ENCODE measurements at regions not wholly inside any gene's neighbourhood (a gene's known extent, or its start where the extent isn't known, plus 50 kb on each side); places are given as distances from the start of the nearest gene placed in this dataset.

DNA sequence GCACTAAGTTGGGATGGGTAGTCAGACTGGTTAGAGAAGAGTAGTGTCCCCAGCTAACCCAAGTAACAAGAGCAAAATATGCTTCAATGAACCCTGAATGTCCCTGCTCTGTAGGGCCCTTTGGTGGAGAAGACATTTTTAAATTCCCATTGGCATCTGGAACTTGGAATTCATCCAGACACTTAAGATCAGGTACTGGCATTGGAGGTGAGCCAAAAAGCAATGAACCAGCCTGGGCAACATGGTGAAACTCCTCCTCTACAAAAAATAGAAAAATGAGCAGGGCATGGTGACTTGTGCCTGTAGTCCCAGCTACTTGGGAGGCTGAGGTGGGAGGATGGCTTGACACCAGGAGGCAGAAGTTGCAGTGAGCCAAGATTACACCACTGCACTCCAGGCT lies 58.9 kb upstream of the ZNF618 start:
- Histone ChIP-seq H3K27ac (no peak overlapping the region), H3K4me3 (no peak overlapping the region), H3K27me3 (ENCODE audit: low read depth) (peaks cover 4% of the 10 kb centered on the region), H3K4me1 (no peaks in the 10 kb centered on the region), H3K36me3 (no peaks in the 10 kb centered on the region), H3K9me3 (no peaks in the 10 kb centered on the region)
- DNase-seq = no peak
- ATAC-seq = no peak
- intact Hi-C loops (cut with DNase I) = no loop called here
- TF ChIP-seq, protein P1, sequence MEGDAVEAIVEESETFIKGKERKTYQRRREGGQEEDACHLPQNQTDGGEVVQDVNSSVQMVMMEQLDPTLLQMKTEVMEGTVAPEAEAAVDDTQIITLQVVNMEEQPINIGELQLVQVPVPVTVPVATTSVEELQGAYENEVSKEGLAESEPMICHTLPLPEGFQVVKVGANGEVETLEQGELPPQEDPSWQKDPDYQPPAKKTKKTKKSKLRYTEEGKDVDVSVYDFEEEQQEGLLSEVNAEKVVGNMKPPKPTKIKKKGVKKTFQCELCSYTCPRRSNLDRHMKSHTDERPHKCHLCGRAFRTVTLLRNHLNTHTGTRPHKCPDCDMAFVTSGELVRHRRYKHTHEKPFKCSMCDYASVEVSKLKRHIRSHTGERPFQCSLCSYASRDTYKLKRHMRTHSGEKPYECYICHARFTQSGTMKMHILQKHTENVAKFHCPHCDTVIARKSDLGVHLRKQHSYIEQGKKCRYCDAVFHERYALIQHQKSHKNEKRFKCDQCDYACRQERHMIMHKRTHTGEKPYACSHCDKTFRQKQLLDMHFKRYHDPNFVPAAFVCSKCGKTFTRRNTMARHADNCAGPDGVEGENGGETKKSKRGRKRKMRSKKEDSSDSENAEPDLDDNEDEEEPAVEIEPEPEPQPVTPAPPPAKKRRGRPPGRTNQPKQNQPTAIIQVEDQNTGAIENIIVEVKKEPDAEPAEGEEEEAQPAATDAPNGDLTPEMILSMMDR (IDR thresholded peaks at IDR 0.05) = no peak

DNA sequence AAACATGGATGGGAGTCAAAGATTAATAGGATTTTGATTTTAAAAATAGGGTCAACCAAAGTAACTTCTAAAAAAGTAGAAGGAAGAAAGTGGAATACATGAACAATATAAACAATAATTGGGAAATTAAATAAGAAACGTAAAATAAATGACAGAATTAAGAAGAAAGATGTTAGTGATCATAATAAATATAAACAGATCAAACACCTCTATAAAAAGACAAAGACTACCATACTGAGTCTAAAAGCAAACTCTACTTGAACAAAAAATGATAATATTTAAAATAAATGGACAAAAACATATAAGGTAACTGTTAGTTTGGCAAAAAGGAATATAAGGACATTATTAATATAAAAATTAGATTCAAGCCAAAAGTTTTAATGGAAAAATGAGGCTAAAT lies 57.7 kb upstream of the ZNF618 start:
- no peak for DNase-seq
- Histone ChIP-seq H3K27ac (no peak overlapping the region), H3K4me3 (no peak overlapping the region), H3K36me3 (no peaks in the 10 kb centered on the region), H3K9me3 (no peaks in the 10 kb centered on the region), H3K27me3 (ENCODE audit: low read depth) (peaks cover 4% of the 10 kb centered on the region), H3K4me1 (no peaks in the 10 kb centered on the region)
- no peak for ATAC-seq
- intact Hi-C loops (cut with DNase I) = no loop called here
- TF ChIP-seq, protein P1 (IDR thresholded peaks at IDR 0.05) = no peak

DNA sequence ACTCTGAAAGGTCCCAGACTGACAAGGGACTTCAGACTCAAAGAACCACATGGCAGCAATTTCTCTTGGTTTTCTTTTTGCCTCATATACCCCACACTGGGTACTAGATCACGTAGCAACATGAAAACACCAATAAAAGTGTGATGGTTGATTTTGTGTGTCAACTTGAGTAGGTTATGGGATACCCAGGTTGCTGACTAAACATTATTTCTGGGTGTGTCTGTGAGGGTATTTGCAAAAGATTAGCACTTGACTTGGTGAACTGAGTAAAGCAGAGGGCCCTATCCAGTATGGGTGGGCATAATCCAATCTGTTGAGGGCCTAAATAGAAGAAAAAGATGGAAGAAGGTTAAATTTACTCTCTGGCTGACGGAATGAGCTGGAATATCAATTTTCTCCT lies 53.8 kb upstream of the ZNF618 start:
- Histone ChIP-seq H3K27ac (no peak overlapping the region), H3K4me1 (no peaks in the 10 kb centered on the region), H3K27me3 (ENCODE audit: low read depth) (peaks cover under 1% of the 10 kb centered on the region), H3K9me3 (no peaks in the 10 kb centered on the region), H3K36me3 (no peaks in the 10 kb centered on the region), H3K4me3 (no peak overlapping the region)
- TF ChIP-seq, protein P1 (IDR thresholded peaks at IDR 0.05) = no peak
- DNase-seq (no peak), ATAC-seq (no peak)
- intact Hi-C loops (cut with DNase I) = no loop called here

DNA sequence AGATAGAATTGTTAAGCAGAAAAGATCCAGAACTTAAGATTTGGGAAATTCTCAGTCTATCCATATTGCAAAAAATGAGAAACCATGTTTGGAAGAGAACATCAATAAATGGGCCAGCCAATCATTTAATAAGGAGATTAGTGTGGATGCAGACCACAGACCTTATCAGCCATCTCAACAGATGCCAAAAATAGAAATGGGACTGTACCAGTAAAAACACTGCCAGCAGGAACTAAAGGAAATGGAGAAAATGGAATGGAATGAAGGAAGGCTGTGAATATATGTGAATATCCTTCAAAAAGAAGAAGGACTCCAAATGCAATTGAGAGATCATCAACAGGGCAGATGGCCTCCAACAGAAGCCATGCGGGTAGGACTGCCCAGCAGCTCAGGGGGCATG lies 52.7 kb upstream of the ZNF618 start:
- H3K4me1 ChIP-seq = no peaks in the 10 kb centered on the region
- intact Hi-C loops (cut with DNase I) = no loop called here
- H3K9me3 ChIP-seq = no peaks in the 10 kb centered on the region
- TF ChIP-seq, protein P1 (IDR thresholded peaks at IDR 0.05) = no peak
- no peak for DNase-seq
- H3K27me3 ChIP-seq (ENCODE audit: low read depth) = no peaks in the 10 kb centered on the region
- ATAC-seq = no peak
- H3K36me3 ChIP-seq = no peaks in the 10 kb centered on the region
- H3K27ac ChIP-seq = no peak overlapping the region
- H3K4me3 ChIP-seq = no peak overlapping the region

All from lower lobe of right lung (tissue), 2 donors.